NCI-H345 treated with DMSO at 0.1 percent for 48 hours (cell line): ENCODE measurements at regions not wholly inside any gene's neighbourhood (a gene's known extent, or its start where the extent isn't known, plus 50 kb on each side); places are given as distances from the start of the nearest gene placed in this dataset.
"Not testable (repeated sequence)": the region's sequence is repeated elsewhere in the genome, so short reads cannot be mapped to it uniquely, and the experiment has no call there.

ENCODE experiments used
- DNase-seq: peaks from one replicate; lab custom pipeline; 2025; ENCODE audit not compliant: unreplicated experiment; lab: John Stamatoyannopoulos, UW

DNA sequence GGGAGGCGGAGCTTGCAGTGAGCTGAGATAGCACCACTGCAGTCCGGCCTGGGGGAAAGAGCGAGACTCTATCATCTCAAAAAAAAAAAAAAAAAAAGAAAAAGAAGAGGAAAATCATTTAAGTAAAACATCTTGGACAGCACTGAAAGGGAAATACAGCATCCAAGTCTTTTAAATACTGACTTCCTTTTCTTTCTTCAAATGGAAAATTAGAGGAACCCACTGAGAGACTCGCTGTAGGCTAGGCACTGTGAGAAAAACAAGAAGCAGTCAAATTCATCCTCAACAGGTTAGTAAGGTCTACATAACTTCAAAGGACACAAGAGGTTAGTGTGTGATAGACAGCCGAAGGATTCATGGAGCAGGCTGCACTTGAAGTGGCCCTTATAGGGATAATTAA, 243.7 kb downstream of the BLID start:
- no peak for DNase-seq

DNA sequence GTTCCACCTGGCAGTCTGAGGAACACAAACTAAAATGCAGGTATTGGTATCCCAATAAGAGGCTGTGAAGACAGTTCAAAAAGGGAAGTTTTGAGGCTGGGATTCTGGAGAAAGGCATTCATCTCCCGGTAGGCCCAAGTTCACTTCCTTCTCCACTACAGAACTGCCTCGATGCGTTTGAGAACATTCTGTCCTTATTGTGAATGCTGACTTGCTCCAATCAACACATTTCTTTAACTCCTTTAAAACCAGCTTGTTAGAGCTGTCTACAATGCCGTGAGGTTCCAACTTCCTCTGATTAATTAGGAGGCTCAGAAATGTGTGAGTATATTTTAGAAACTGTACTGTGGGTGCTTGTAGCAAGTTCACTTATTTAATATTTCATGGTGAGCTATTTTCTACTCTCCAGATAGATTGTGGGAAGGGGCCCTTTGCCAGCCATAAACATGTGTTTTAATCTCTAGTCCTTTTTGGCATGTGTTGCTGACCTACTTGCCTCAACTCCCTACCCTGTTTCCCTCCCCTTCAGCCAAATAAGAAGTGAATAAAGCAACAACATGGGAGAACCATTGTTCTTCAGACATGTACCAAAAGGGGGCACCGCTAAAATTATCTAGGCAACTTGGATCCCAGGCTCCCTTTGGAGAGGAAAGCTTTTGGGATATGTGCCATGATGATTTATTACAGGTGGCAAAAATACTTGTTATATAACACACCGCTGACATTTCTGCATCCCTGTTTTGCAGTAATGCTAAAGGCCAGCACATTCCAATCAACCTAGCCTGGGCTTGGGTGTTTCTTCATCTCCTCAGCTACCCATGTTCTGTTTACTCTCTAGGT, 245.6 kb downstream of the BLID start:
- DNase-seq: no peak

DNA sequence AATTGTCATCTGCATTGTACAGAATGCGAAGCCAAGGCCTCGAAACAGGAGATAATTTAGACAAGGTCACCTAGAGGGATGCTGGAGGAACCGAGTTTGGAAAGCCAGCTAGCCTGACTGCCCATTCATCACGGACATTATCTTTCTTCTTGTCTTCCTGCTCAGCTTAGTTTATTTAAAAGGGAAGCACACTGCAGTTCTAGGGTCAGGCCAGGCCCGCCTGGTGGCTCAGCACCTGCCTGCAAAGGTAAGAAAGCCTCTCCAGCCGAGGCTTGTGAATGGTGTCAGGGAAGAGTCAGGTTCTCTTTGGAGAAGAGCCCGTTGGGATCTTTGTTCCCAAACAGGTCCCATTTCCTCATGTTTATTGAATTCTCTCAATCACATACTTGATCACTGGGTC, 246.5 kb downstream of the BLID start:
- no peak for DNase-seq

GRCh38 chr11:121866754-121867153, 249.3 kb downstream of the BLID start:
- no peak for DNase-seq

DNA sequence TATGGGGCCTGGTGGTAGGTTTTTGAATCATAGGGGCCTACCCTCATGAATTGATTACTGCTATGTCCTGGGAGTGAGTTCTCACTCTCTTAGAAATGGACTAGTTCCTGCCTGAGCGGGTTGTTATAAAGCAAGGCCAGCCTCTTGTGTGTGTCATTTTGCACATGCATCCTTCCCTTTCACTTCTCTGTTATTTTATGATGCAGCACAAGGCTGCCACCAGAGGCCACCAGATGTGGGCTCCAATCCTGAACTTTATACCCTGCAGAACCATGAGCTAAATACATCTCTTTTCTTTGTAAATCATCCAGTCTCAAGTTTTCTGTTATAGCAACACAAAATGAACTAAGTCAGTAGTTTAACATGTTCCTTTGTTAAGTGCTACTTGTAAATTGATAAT, 251.4 kb downstream of the BLID start:
- no peak for DNase-seq

- no peak for DNase-seq
These were observed 252.9 kb downstream of the BLID start for GRCh38 chr11:121863126-121863525.

GRCh38 chr11:121855138-121855537, 260.9 kb downstream of the BLID start:
- not testable (repeated sequence) for DNase-seq

GRCh38 chr11:121844016-121844415, 272.0 kb downstream of the BLID start:
- DNase-seq: no peak

GRCh38 chr11:121842192-121842585, 273.8 kb downstream of the BLID start:
- no peak for DNase-seq

GRCh38 chr11:121841487-121842191, 274.4 kb downstream of the BLID start:
- no peak for DNase-seq

DNA sequence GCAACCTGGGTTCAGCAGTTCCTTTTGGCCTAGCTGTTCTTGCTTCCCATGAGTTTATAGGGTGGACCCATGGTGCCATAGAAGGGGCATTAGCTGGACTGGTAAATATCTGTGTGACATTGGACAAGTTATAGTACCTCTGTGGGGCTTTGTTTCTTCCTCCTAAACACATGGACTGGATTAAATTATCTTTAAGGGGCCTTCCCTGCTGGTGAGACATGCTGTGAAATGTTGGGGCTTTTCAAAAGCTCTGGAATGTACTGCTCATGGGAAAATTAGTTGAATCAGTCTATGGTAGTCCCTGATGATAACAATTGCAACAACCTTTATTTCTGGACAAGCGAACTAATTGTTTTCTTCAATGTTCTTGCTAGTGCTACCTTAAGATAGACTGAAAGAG, 276.2 kb downstream of the BLID start:
- DNase-seq: no peak

DNA sequence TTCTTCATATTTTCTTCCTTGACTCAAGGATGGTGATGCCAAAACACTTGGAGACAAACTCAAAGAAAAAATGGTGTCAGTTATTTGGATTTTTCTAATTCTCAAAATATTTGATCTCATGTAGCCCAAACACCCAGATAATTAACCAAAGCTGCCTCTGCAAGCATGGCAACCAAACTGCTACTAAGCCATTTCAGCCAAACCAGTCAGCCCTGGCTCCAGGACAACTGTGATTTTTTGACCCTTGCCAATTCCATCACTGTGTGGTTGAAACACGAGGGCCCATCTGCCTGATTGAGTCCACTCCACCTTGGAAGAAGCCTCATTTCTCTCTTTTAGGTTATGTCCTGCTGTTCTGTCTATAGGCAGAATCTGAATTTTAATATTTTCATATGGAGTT, 277.4 kb downstream of the BLID start:
- DNase-seq: no peak

GRCh38 chr11:121833970-121834369, 282.0 kb downstream of the BLID start:
- no peak for DNase-seq

DNA sequence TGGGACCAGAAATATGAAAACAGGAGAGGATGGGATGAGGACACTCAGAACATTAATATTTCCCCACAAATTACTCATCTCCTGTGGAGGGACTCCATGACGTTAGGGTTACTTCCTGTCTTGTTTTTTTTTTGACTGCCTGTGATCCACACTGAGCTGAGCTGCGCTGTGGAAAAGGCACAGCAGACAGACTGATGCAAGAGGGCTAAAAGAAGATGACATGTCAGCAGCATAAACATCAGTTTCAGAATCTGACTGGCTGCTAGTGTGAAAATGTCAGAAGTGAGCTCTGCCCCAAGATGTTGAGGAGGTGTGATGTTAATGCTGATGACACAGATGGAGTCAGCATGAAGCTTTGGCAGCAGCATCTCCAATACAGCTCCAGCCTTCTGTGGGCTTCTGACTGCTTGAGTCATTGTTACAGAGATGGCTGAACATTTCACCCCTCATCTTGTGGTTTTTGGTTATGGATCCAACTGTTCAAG, 286.8 kb downstream of the BLID start:
- no peak for DNase-seq

GRCh38 chr11:121814962-121815361, 301.1 kb downstream of the BLID start:
- DNase-seq: no peak

- no peak for DNase-seq
These were observed 301.7 kb downstream of the BLID start for GRCh38 chr11:121814296-121814695.

- DNase-seq: no peak
These were observed 305.7 kb downstream of the BLID start for GRCh38 chr11:121810291-121810690.

GRCh38 chr11:121808096-121808495, 307.9 kb downstream of the BLID start:
- no peak for DNase-seq

- no peak for DNase-seq
These were observed 309.0 kb downstream of the BLID start for GRCh38 chr11:121807051-121807450.

- no peak for DNase-seq
These were observed 313.5 kb downstream of the BLID start for GRCh38 chr11:121802542-121802941.

- DNase-seq: no peak
These were observed 314.2 kb downstream of the BLID start for GRCh38 chr11:121801781-121802180.

DNA sequence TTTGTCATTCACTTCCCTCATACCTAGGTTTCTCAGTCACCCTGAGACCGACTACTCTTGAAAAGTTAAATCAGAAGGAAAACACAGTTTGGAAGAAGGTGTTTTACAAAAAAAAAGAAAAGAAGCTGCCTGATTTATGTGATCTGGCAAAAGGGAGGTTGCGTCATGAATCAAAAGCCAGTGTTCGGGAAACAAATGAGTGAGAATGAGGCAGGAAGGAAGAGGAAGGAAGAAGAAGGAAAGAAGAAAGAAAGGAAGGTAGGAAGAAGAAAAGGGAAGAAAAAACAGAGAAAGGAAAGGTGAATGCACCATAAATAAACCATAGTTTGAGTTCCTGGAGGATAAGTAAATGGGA, 314.6 kb downstream of the BLID start:
- no peak for DNase-seq
